ENCODE measurements at regions not wholly inside any gene's neighbourhood (a gene's known extent, or its start where the extent isn't known, plus 50 kb on each side); places are given as distances from the start of the nearest gene placed in this dataset.

GRCh38 chr2:489084-489483 lies 188.1 kb downstream of the TMEM18 start:
- Histone ChIP-seq H2BK12ac (ENCODE audit: low read length) (no peak overlapping the region), H2AK5ac (ENCODE audit: low read depth, low read length) (no peak overlapping the region), H3K18ac (ENCODE audit: low read length) (peak overlapping the region; percentile 22), H3K27ac (replicated peaks; ENCODE audit: low read length) (no peak overlapping the region), H2AFZ (ENCODE audit: low read length) (no peak overlapping the region), H3K23ac (ENCODE audit: low read depth, low read length, poor library complexity) (no peak overlapping the region), H3K14ac (ENCODE audit: low read length) (no peak overlapping the region), H3K27me3 (ENCODE audit: control insufficient read depth in 3 of 3, insufficient read depth in 3 of 3, low read depth in 1 of 3, low read length in 3 of 3) (peaks cover 0 to 2% (median 0%) of the 10 kb centered on the region in 3 experiments), H3K4me1 (ENCODE audit: control insufficient read depth in 2 of 2, insufficient read depth in 1 of 2, low read depth in 1 of 2, low read length in 2 of 2) (no peaks in the 10 kb centered on the region), H3K4me3 (ENCODE audit: low read length in 2 of 2) (no peak overlapping the region), H2BK120ac (ENCODE audit: low read depth, low read length) (no peak overlapping the region), H4K8ac (ENCODE audit: low read depth, low read length) (no peak overlapping the region), H3K36me3 (replicated peaks in 1 of 2; ENCODE audit: control insufficient read depth in 2 of 2, insufficient read depth in 2 of 2, low read length in 2 of 2) (no peaks in the 10 kb centered on the region), H3K4me2 (ENCODE audit: insufficient read depth, low read length, poor library complexity, severe bottlenecking) (no peak overlapping the region), H4K91ac (ENCODE audit: low read depth, low read length, poor library complexity) (no peak overlapping the region), H2BK5ac (ENCODE audit: low read length) (no peak overlapping the region), H2BK15ac (ENCODE audit: low read length) (no peak overlapping the region), H3K9ac (ENCODE audit: low read depth, low read length, poor library complexity) (no peak overlapping the region), H3K79me1 (ENCODE audit: low read depth, low read length) (no peaks in the 10 kb centered on the region), H3K9me3 (replicated peaks in 1 of 2; ENCODE audit: control insufficient read depth in 2 of 2, insufficient read depth in 1 of 2, low read depth in 1 of 2, low read length in 2 of 2) (peaks cover 0 to 6% of the 10 kb centered on the region in 2 donors), H3K4ac (ENCODE audit: low read length) (no peak overlapping the region)
- DNase-seq (ENCODE audit: low spot score): no peak
- WGBS, 2 donors (ENCODE audit: extremely low coverage in 2 of 2, insufficient read length in 2 of 2, insufficient replicate concordance in 1 of 2): no CpG with 5 or more reads among the region's 14 CpGs

DNA sequence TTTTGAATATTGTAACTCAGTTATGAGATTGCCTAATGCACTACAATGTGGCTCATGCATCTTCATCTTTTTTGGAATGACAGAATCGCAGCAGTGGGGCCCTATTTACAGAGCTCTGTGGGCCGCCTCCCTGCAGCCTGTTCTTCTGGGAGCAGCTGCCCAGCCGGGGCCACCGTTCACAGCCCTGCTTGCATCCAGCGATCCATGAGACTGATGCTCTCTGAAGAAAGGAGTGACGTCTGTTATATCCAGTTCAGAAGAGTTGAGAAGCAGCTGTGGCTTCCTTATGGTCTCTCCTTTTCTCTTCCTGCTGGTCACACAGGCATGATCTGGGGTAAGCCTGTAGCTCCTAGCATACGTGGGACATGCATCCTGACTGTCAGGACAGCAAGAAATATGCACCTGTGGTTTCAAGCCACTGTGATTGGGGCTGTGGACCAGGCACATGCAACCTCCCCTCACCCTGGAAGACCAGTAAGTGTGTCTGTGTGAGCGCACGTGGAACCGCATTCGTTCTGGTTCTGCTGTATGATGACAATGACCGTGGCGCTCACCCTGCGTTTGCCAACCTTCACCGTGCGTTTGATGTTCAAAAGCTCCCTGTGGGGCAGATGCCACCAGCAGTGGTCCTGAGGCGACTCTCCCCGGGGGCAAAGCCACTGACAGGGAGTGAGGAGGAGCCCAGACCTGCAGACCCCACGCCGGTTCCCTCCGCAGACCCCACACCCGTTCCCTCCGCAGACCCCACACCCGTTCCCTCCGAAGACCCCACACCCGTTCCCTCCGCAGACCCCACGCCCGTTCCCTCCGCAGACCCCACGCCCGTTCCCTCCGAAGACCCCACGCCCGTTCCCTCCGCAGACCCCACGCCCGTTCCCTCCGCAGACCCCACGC lies 189.8 kb downstream of the TMEM18 start:
- no peak overlapping the region for H3K4ac ChIP-seq (ENCODE audit: low read length)
- H3K36me3 ChIP-seq (replicated peaks in 1 of 2; ENCODE audit: control insufficient read depth in 2 of 2, insufficient read depth in 2 of 2, low read length in 2 of 2): no peaks in the 10 kb centered on the region
- peaks cover 0 to 2% (median 0%) of the 10 kb centered on the region in 3 experiments for H3K27me3 ChIP-seq (ENCODE audit: control insufficient read depth in 3 of 3, insufficient read depth in 3 of 3, low read depth in 1 of 3, low read length in 3 of 3)
- no peak overlapping the region for H4K91ac ChIP-seq (ENCODE audit: low read depth, low read length, poor library complexity)
- H3K4me2 ChIP-seq (ENCODE audit: insufficient read depth, low read length, poor library complexity, severe bottlenecking): no peak overlapping the region
- no peak overlapping the region for H3K9ac ChIP-seq (ENCODE audit: low read depth, low read length, poor library complexity)
- WGBS, 2 donors (ENCODE audit: extremely low coverage in 2 of 2, insufficient read length in 2 of 2, insufficient replicate concordance in 1 of 2): no CpG with 5 or more reads among the region's 40 CpGs
- H3K18ac ChIP-seq (ENCODE audit: low read length): no peak overlapping the region
- no peak overlapping the region for H2BK12ac ChIP-seq (ENCODE audit: low read length)
- no peak overlapping the region for H2AFZ ChIP-seq (ENCODE audit: low read length)
- H3K23ac ChIP-seq (ENCODE audit: low read depth, low read length, poor library complexity): no peak overlapping the region
- no peak overlapping the region for H2BK5ac ChIP-seq (ENCODE audit: low read length)
- H2BK15ac ChIP-seq (ENCODE audit: low read length): no peak overlapping the region
- no peak overlapping the region for H2AK5ac ChIP-seq (ENCODE audit: low read depth, low read length)
- DNase-seq (ENCODE audit: low spot score): no peak
- peak overlapping the region in 1 of 2 donors; percentile 11 for H3K4me3 ChIP-seq (ENCODE audit: low read length in 2 of 2)
- peak overlapping the region; percentile 75 for H3K14ac ChIP-seq (ENCODE audit: low read length)
- no peak overlapping the region for H3K27ac ChIP-seq (replicated peaks; ENCODE audit: low read length)
- no peak overlapping the region for H2BK120ac ChIP-seq (ENCODE audit: low read depth, low read length)
- H3K79me1 ChIP-seq (ENCODE audit: low read depth, low read length): no peaks in the 10 kb centered on the region
- no peaks in the 10 kb centered on the region for H3K4me1 ChIP-seq (ENCODE audit: control insufficient read depth in 2 of 2, insufficient read depth in 1 of 2, low read depth in 1 of 2, low read length in 2 of 2)
- H4K8ac ChIP-seq (ENCODE audit: low read depth, low read length): no peak overlapping the region
- peaks cover 0 to 6% of the 10 kb centered on the region in 2 donors for H3K9me3 ChIP-seq (replicated peaks in 1 of 2; ENCODE audit: control insufficient read depth in 2 of 2, insufficient read depth in 1 of 2, low read depth in 1 of 2, low read length in 2 of 2)

- H3K4ac ChIP-seq (ENCODE audit: low read length): no peak overlapping the region
- H2BK120ac ChIP-seq (ENCODE audit: low read depth, low read length): no peak overlapping the region
- no peak overlapping the region for H3K23ac ChIP-seq (ENCODE audit: low read depth, low read length, poor library complexity)
- H3K4me3 ChIP-seq (ENCODE audit: low read length in 2 of 2): no peak overlapping the region
- no peak for DNase-seq (ENCODE audit: low spot score)
- peak overlapping the region; percentile 66 for H3K9ac ChIP-seq (ENCODE audit: low read depth, low read length, poor library complexity)
- H2BK15ac ChIP-seq (ENCODE audit: low read length): no peak overlapping the region
- peak overlapping the region; percentile 73 for H2AK5ac ChIP-seq (ENCODE audit: low read depth, low read length)
- no peak overlapping the region for H3K27ac ChIP-seq (replicated peaks; ENCODE audit: low read length)
- H3K4me1 ChIP-seq (ENCODE audit: control insufficient read depth in 2 of 2, insufficient read depth in 1 of 2, low read depth in 1 of 2, low read length in 2 of 2): no peaks in the 10 kb centered on the region
- H3K18ac ChIP-seq (ENCODE audit: low read length): peak overlapping the region; percentile 53
- H2BK12ac ChIP-seq (ENCODE audit: low read length): no peak overlapping the region
- peaks cover 0 to 6% of the 10 kb centered on the region in 2 donors for H3K9me3 ChIP-seq (replicated peaks in 1 of 2; ENCODE audit: control insufficient read depth in 2 of 2, insufficient read depth in 1 of 2, low read depth in 1 of 2, low read length in 2 of 2)
- H3K79me1 ChIP-seq (ENCODE audit: low read depth, low read length): no peaks in the 10 kb centered on the region
- no peak overlapping the region for H4K91ac ChIP-seq (ENCODE audit: low read depth, low read length, poor library complexity)
- no peak overlapping the region for H4K8ac ChIP-seq (ENCODE audit: low read depth, low read length)
- WGBS, 2 donors (ENCODE audit: extremely low coverage in 2 of 2, insufficient read length in 2 of 2, insufficient replicate concordance in 1 of 2): no CpG with 5 or more reads among the region's 11 CpGs
- no peak overlapping the region for H2BK5ac ChIP-seq (ENCODE audit: low read length)
- peak overlapping the region; percentile 67 for H3K14ac ChIP-seq (ENCODE audit: low read length)
- no peak overlapping the region for H2AFZ ChIP-seq (ENCODE audit: low read length)
- no peaks in the 10 kb centered on the region for H3K36me3 ChIP-seq (replicated peaks in 1 of 2; ENCODE audit: control insufficient read depth in 2 of 2, insufficient read depth in 2 of 2, low read length in 2 of 2)
- no peak overlapping the region for H3K4me2 ChIP-seq (ENCODE audit: insufficient read depth, low read length, poor library complexity, severe bottlenecking)
- H3K27me3 ChIP-seq (ENCODE audit: control insufficient read depth in 3 of 3, insufficient read depth in 3 of 3, low read depth in 1 of 3, low read length in 3 of 3): peaks cover 0 to 2% (median 0%) of the 10 kb centered on the region in 3 experiments
Observed at GRCh38 chr2:486371-486770, 190.8 kb downstream of the TMEM18 start.

GRCh38 chr2:481388-481787 lies 193.5 kb upstream of the ALKAL2 start:
- Histone ChIP-seq H3K4me3 (ENCODE audit: low read length in 2 of 2) (no peak overlapping the region), H2AK5ac (ENCODE audit: low read depth, low read length) (no peak overlapping the region), H3K27me3 (ENCODE audit: control insufficient read depth in 3 of 3, insufficient read depth in 3 of 3, low read depth in 1 of 3, low read length in 3 of 3) (peaks cover 0 to 2% (median 0%) of the 10 kb centered on the region in 3 experiments), H2BK12ac (ENCODE audit: low read length) (no peak overlapping the region), H3K4me1 (ENCODE audit: control insufficient read depth in 2 of 2, insufficient read depth in 1 of 2, low read depth in 1 of 2, low read length in 2 of 2) (peaks cover 0 to 9% of the 10 kb centered on the region in 2 donors), H3K79me1 (ENCODE audit: low read depth, low read length) (no peaks in the 10 kb centered on the region), H2AFZ (ENCODE audit: low read length) (no peak overlapping the region), H2BK120ac (ENCODE audit: low read depth, low read length) (no peak overlapping the region), H3K9ac (ENCODE audit: low read depth, low read length, poor library complexity) (no peak overlapping the region), H3K4ac (ENCODE audit: low read length) (no peak overlapping the region), H3K14ac (ENCODE audit: low read length) (no peak overlapping the region), H3K18ac (ENCODE audit: low read length) (peak overlapping the region; percentile 73), H2BK5ac (ENCODE audit: low read length) (no peak overlapping the region), H4K91ac (ENCODE audit: low read depth, low read length, poor library complexity) (no peak overlapping the region), H2BK15ac (ENCODE audit: low read length) (peak overlapping the region; percentile 76), H3K36me3 (replicated peaks in 1 of 2; ENCODE audit: control insufficient read depth in 2 of 2, insufficient read depth in 2 of 2, low read length in 2 of 2) (no peaks in the 10 kb centered on the region), H3K9me3 (replicated peaks in 1 of 2; ENCODE audit: control insufficient read depth in 2 of 2, insufficient read depth in 1 of 2, low read depth in 1 of 2, low read length in 2 of 2) (peaks cover 0 to 2% of the 10 kb centered on the region in 2 donors), H3K27ac (replicated peaks; ENCODE audit: low read length) (no peak overlapping the region), H4K8ac (ENCODE audit: low read depth, low read length) (no peak overlapping the region), H3K4me2 (ENCODE audit: insufficient read depth, low read length, poor library complexity, severe bottlenecking) (no peak overlapping the region), H3K23ac (ENCODE audit: low read depth, low read length, poor library complexity) (no peak overlapping the region)
- no CpG with 5 or more reads among the region's 16 CpGs for WGBS, 2 donors (ENCODE audit: extremely low coverage in 2 of 2, insufficient read length in 2 of 2, insufficient replicate concordance in 1 of 2)
- no peak for DNase-seq (ENCODE audit: low spot score)

All from neuronal stem cell (in vitro differentiated cells).